DOHH2 (cell line): ENCODE measurements at regions not wholly inside any gene's neighbourhood (a gene's known extent, or its start where the extent isn't known, plus 50 kb on each side); places are given as distances from the start of the nearest gene placed in this dataset.

Experiments used
- H3F3A ChIP-seq: fragments of 200-600 bp; sonication (generic), shearing (Covaris generic); 2 replicates; pipeline ENCODE4 v1.6.0; 2016; ENCODE audit warnings: antibody characterized with exemption, mild to moderate bottlenecking; ENCODE audit not compliant: control insufficient read depth, insufficient read depth
- H3K27ac ChIP-seq: fragments of 200-600 bp; sonication (generic); 2 replicates; pipeline ENCODE4 v1.5.1; 2014; ENCODE audit warnings: low read depth, mild to moderate bottlenecking, low read length, moderate library complexity
- H3K27me3 ChIP-seq: fragments of 200-600 bp; sonication (generic); 2 replicates; pipeline ENCODE4 v1.6.1; 2014; ENCODE audit warnings: mild to moderate bottlenecking, low read length, mixed read lengths; ENCODE audit not compliant: control insufficient read depth
- H3K36me3 ChIP-seq: fragments of 200-600 bp; sonication (generic); 2 replicates; pipeline ENCODE4 v1.6.1; 2014; ENCODE audit warnings: mild to moderate bottlenecking, low read length, moderate library complexity, mixed read lengths; ENCODE audit not compliant: control insufficient read depth
- H3K4me1 ChIP-seq: fragments of 200-600 bp; sonication (generic); 2 replicates; pipeline ENCODE4 v1.6.1; 2014; ENCODE audit warnings: mild to moderate bottlenecking, low read length, mixed read lengths; ENCODE audit not compliant: control insufficient read depth
- H3K4me2 ChIP-seq: fragments of 200-600 bp; sonication (generic); 2 replicates; pipeline ENCODE4 v1.6.0; 2014; ENCODE audit warnings: mild to moderate bottlenecking, low read length, moderate library complexity
- H3K4me3 ChIP-seq: fragments of 200-600 bp; sonication (generic); 2 replicates; pipeline ENCODE4 v1.5.1; 2014; ENCODE audit warnings: mild to moderate bottlenecking, low read length, mixed read lengths
- H3K79me2 ChIP-seq: fragments of 200-600 bp; sonication (generic); 2 replicates; pipeline ENCODE4 v1.6.1; 2014; ENCODE audit warnings: mild to moderate bottlenecking, low read length, mixed read lengths; ENCODE audit not compliant: control insufficient read depth
- H3K9me2 ChIP-seq: fragments of 200-600 bp; sonication (generic); replicated peaks from 2 replicates; pipeline ENCODE4 v1.6.1; 2014; ENCODE audit warnings: mild to moderate bottlenecking, low read length, mixed read lengths; ENCODE audit not compliant: control insufficient read depth
- H3K9me3 ChIP-seq: fragments of 200-600 bp; sonication (generic); 2 replicates; pipeline ENCODE4 v1.6.1; 2014; ENCODE audit warnings: antibody characterized with exemption, low read length, mixed read lengths; ENCODE audit not compliant: control insufficient read depth, insufficient read depth
- H4K20me1 ChIP-seq: fragments of 200-600 bp; sonication (generic); 2 replicates; pipeline ENCODE4 v1.6.0; 2014; ENCODE audit warnings: low read depth, mild to moderate bottlenecking, antibody characterized with exemption, low read length, moderate library complexity; ENCODE audit not compliant: control insufficient read depth, insufficient read depth
- EZH2phosphoT487 ChIP-seq: fragments of 200-600 bp; sonication (generic); IDR thresholded peaks from 2 replicates; pipeline ENCODE4 v1.6.1; 2017; ENCODE audit warnings: borderline replicate concordance, mild to moderate bottlenecking, antibody characterized with exemption, low read length, moderate library complexity, mixed read lengths
- TF ChIP-seq, protein P1 (sequence below): fragments of 200-600 bp; sonication (generic); IDR thresholded peaks from one replicate; pipeline ENCODE4 v1.5.1; 2014; ENCODE audit warnings: antibody characterized with exemption, mild to moderate bottlenecking, low read depth, low read length; ENCODE audit not compliant: poor library complexity, severe bottlenecking

- H3K27ac ChIP-seq: no peak overlapping the region
- H3K4me1 ChIP-seq: no peaks in the 10 kb centered on the region
- no peaks in the 10 kb centered on the region for H4K20me1 ChIP-seq
- no peaks in the 10 kb centered on the region for H3K27me3 ChIP-seq
- peaks cover 6% of the 10 kb centered on the region; the same call in 1 of the 2 replicates for H3K9me3 ChIP-seq
- TF ChIP-seq, protein P1, sequence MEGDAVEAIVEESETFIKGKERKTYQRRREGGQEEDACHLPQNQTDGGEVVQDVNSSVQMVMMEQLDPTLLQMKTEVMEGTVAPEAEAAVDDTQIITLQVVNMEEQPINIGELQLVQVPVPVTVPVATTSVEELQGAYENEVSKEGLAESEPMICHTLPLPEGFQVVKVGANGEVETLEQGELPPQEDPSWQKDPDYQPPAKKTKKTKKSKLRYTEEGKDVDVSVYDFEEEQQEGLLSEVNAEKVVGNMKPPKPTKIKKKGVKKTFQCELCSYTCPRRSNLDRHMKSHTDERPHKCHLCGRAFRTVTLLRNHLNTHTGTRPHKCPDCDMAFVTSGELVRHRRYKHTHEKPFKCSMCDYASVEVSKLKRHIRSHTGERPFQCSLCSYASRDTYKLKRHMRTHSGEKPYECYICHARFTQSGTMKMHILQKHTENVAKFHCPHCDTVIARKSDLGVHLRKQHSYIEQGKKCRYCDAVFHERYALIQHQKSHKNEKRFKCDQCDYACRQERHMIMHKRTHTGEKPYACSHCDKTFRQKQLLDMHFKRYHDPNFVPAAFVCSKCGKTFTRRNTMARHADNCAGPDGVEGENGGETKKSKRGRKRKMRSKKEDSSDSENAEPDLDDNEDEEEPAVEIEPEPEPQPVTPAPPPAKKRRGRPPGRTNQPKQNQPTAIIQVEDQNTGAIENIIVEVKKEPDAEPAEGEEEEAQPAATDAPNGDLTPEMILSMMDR: no peak
- no peak for TF ChIP-seq EZH2phosphoT487
- no peak overlapping the region for H3K4me2 ChIP-seq
- H3K79me2 ChIP-seq: no peaks in the 10 kb centered on the region
- no peaks in the 10 kb centered on the region for H3K9me2 ChIP-seq
- no peaks in the 10 kb centered on the region for H3K36me3 ChIP-seq
- no peak overlapping the region for H3K4me3 ChIP-seq
- no peaks in the 10 kb centered on the region for H3F3A ChIP-seq
Measured at GRCh38 chr6:4485735-4486134, 290.5 kb upstream of the CDYL start.

DNA sequence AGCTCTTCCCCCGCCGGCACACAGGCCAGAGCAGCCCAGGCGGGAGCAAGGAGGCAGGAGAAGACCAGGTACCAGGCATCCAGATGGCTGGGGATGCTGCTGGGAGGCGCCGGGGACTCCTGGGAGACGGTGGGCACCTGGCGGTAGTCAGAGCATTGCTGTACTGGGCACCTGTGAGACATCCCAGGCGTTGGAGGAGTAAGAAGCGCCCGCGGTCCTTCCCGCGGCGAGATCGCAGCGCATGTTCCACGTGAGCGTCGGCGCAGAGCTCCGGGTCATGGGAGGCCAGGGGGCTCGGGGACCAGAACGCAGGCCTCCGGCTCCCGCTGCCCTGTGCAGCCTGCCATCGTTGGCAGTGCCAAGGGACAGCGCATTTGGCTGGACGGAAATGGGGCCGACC, 293.7 kb upstream of the CDYL start:
- TF ChIP-seq EZH2phosphoT487: no peak
- TF ChIP-seq, protein P1: no peak
- no peaks in the 10 kb centered on the region for H3K4me1 ChIP-seq
- no peaks in the 10 kb centered on the region for H3K36me3 ChIP-seq
- no peaks in the 10 kb centered on the region for H3F3A ChIP-seq
- H3K4me2 ChIP-seq: no peak overlapping the region
- H4K20me1 ChIP-seq: no peaks in the 10 kb centered on the region
- H3K9me3 ChIP-seq: no peaks in the 10 kb centered on the region
- no peaks in the 10 kb centered on the region for H3K27me3 ChIP-seq
- H3K27ac ChIP-seq: no peak overlapping the region
- H3K4me3 ChIP-seq: no peak overlapping the region
- H3K79me2 ChIP-seq: no peaks in the 10 kb centered on the region
- H3K9me2 ChIP-seq: no peaks in the 10 kb centered on the region

- H3K27ac ChIP-seq: no peak overlapping the region
- H3K4me1 ChIP-seq: no peaks in the 10 kb centered on the region
- H3K9me2 ChIP-seq: no peaks in the 10 kb centered on the region
- H3F3A ChIP-seq: no peaks in the 10 kb centered on the region
- no peaks in the 10 kb centered on the region for H3K79me2 ChIP-seq
- no peaks in the 10 kb centered on the region for H3K27me3 ChIP-seq
- no peaks in the 10 kb centered on the region for H3K36me3 ChIP-seq
- no peaks in the 10 kb centered on the region for H4K20me1 ChIP-seq
- TF ChIP-seq, protein P1: no peak
- no peak for TF ChIP-seq EZH2phosphoT487
- H3K4me2 ChIP-seq: no peak overlapping the region
- no peaks in the 10 kb centered on the region for H3K9me3 ChIP-seq
- no peak overlapping the region for H3K4me3 ChIP-seq
Measured at GRCh38 chr6:4480788-4481735, 295.1 kb upstream of the CDYL start.
